GM19240 (cell line): ENCODE measurements at regions not wholly inside any gene's neighbourhood (a gene's known extent, or its start where the extent isn't known, plus 50 kb on each side); places are given as distances from the start of the nearest gene placed in this dataset.

ENCODE experiments used
- DNase-seq: peaks from one replicate; pipeline ENCODE4 v3.0.0; 2011; ENCODE audit warnings: low spot score; ENCODE audit not compliant: insufficient read length

GRCh38 chr15:31472636-31473384, 146.2 kb downstream of the KLF13 start:
- DNase-seq = peak; percentile 93

GRCh38 chr15:31473385-31474058, 146.9 kb downstream of the KLF13 start:
- no peak for DNase-seq

GRCh38 chr15:31474059-31474868, 147.6 kb downstream of the KLF13 start:
- DNase-seq = no peak

- no peak for DNase-seq
Observed at GRCh38 chr15:31476236-31476810, 149.7 kb downstream of the KLF13 start.

GRCh38 chr15:31476866-31477265, 150.2 kb downstream of the KLF13 start:
- DNase-seq = no peak

- no peak for DNase-seq
Observed at GRCh38 chr15:31477301-31477700, 150.7 kb downstream of the KLF13 start.

- DNase-seq = no peak
Observed at GRCh38 chr15:31477851-31478701, 151.4 kb downstream of the KLF13 start.

- DNase-seq = no peak
Observed at GRCh38 chr15:31478702-31479221, 152.1 kb downstream of the KLF13 start.

- DNase-seq = no peak
Observed at GRCh38 chr15:31480356-31481025, 153.9 kb downstream of the KLF13 start.

- DNase-seq = no peak
Observed at GRCh38 chr15:31481142-31481541, 154.5 kb downstream of the KLF13 start.

GRCh38 chr15:31482122-31482922, 155.7 kb downstream of the KLF13 start:
- DNase-seq = no peak

GRCh38 chr15:31483053-31483985, 156.7 kb downstream of the KLF13 start:
- DNase-seq = no peak

- DNase-seq = no peak
Observed at GRCh38 chr15:31483986-31484951, 157.6 kb downstream of the KLF13 start.

GRCh38 chr15:31484986-31485385, 158.4 kb downstream of the KLF13 start:
- no peak for DNase-seq

- DNase-seq = no peak
Observed at GRCh38 chr15:31485431-31485830, 158.8 kb downstream of the KLF13 start.

- DNase-seq = no peak
Observed at GRCh38 chr15:31485911-31486461, 159.4 kb downstream of the KLF13 start.

GRCh38 chr15:31486506-31486905, 159.9 kb downstream of the KLF13 start:
- no peak for DNase-seq
